NCI-H748 (cell line): ENCODE measurements at regions not wholly inside any gene's neighbourhood (a gene's known extent, or its start where the extent isn't known, plus 50 kb on each side); places are given as distances from the start of the nearest gene placed in this dataset.

Experiments
- DNase-seq: peaks from one replicate; lab custom pipeline; 2025; ENCODE audit not compliant: unreplicated experiment; lab: John Stamatoyannopoulos, UW

DNA sequence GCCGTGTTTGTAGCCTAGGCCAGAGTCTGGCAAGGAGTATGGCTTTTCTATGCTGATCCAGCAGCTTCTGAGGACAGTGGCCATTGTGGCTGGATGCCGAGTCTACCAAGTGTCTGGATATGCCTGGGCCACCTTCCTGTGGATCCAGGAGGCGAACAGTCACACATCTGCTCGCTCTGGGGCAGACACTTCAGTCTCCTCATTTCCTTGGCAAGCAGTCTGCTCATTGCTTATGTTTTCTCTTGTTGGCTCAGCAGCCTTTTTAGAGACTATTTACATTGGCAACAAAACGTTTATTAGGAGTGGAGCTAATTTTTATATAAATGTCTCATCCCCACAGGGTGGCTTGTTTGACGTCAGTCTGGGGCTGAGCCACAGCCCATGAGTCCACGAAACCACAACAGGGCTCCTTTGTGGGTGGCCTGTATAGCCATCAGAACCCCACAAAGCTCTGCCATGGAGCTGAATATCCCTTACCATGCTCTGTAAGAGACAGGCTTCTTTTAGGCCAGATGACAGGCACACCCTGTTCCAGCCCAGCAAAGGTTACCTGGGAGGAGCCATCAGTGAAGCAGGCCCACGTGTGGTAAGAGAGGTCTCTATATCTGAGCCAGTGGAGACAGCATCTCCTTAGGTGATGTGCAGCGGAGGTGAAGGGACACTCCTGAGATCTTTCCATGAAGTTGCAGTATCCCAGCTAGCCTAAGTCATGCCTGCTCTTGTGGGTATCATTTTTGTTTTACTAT is 221.7 kb downstream of the DIRAS2 start:
- DNase-seq = peak; percentile 52

DNA sequence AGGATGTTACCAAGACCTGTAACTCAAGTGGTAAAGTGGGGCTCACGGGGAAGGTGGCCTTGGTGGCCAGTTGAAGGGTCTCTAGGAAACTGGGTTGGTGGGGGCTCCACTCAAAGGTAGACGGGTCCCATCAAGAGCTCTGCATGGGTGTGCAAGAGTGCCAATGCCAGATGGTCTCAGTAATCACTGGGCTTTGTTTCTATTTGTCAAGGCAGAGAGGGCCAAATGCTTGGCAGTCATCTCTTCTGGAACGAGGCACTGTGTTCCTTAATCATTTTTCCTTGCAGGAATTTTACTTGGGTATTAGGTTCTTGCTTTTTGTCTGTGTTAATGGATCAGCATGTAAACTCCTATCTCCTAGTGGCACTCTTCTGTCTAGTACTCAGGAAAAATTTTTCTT is 220.8 kb downstream of the DIRAS2 start:
- DNase-seq = no peak

DNA sequence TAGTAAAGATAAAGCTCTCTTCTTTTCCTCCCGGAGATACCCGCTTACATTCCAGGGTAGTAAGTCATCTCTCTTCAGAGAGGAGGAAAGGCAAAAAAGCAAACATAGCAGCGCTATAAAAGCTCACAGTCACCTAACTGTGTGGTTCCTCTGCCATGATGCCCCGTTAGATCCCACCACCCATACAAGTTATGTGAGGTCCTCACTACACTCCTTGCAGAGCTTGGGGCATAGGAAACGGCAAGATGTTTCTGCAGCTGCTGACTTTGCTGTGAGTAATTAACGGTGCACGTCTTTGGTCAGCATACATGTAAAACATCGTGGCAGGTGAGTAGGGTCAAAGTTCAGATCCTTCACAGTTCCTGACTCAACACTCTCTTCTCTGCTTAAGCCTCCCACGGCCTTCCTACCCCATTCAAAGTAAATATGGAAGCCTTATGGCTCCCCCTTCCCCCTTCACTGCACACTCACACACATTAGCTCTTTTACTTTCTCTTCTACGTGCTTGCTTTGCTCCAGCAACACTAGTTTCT is 218.9 kb downstream of the DIRAS2 start:
- DNase-seq = no peak

DNA sequence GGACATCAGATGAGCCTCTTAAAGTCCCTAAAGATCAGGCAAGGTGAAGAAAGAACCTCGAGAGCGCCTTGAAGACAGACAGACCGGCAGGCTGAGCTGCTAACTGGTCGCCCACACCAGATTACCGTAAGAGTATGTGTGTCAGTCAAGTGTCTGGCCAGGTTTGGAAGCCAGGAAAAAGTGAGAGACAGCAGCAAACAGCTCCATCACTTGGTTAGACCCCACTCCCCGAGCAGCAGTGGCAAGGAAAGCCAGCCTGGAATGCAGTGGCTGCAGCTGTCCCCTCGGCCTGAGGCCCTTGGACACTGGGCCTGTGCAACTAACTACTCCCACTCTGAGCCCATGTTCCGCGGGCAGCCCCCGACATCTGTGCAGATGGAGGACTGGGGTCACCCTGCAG is 214.1 kb downstream of the DIRAS2 start:
- DNase-seq = no peak

DNA sequence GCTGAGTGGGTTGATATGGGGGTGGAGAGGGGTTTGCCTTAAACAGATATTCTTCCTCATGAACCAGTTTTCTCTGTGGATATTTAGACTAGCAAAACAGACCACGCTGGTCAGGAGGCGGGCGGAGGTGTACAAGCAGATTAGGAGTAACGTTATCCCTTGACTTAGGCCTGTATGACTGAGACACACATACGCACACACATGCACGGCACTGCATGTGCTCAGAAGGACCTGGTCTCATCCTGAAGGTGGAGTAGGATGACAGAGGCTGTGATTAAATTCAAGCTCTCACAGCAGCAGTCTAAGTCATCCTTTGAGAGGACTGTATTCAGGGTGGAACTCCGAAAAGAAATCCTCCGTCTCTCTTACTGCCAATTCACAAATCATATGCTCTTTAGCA is 209.7 kb downstream of the DIRAS2 start:
- no peak for DNase-seq

DNA sequence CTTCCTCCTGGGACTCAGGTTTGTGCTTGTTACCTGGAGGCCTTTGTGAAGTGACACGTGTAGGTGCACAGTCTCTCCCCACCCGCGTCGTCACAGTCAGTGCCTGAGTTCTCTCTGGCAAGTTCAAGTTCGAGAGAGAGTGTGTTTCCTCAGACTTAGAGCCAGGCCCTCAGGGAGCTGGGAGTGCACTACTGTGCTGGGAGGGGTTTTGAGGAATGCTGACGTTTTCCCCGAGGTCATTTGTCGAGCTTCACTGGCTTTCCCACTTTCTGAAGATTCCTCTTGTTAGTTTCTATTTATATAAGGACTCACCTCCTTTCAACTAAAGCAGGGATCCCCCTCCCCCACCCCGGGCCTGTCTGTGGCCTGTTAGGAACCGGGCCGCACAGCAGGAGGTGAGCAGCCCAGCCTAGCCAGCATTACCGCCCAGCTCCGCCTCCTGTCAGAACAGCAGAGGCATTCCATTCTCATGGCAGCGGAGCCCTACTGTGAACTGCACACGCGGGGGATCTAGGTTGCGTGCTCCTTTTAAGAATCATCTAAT is 209.2 kb downstream of the DIRAS2 start:
- DNase-seq = no peak

DNA sequence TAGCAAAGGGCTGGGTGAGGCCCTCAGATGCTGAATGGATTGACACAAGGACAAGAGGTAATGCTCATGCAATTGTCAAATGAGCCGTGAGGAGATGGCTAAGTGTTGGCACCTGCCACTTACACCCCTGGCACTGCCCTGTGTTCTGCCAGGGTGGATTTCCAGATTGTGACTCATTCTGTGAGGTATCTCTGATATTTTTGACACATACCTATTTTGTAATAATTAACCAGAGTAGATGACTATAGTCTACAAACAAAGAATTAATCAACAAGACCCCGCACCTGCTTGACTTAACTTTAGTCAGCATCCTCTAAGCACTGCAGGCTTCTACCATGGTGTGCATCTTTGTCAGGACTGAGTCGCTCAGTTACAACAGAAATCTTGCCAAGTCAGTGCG is 200.8 kb downstream of the DIRAS2 start:
- DNase-seq = peak; percentile 45

DNA sequence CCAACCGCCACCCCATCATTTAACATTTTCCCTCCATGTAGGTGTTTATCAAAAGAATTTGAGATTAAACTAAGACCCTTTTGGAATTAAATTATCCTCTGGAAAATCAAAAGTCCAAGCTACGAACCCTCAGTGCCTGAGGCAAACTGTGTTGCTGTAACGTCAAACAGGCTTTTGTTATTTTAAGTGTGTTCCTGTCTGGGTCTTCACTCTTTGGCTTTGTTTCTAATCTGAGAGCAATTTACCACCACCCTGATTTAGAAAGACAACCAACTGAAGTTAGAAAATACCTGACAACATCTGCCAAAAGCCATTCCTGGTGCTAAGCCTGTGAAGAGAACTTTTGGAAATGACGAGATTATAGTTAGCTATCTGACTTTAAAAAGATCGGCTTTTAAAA is 199.9 kb downstream of the DIRAS2 start:
- peak; percentile 19 for DNase-seq

DNA sequence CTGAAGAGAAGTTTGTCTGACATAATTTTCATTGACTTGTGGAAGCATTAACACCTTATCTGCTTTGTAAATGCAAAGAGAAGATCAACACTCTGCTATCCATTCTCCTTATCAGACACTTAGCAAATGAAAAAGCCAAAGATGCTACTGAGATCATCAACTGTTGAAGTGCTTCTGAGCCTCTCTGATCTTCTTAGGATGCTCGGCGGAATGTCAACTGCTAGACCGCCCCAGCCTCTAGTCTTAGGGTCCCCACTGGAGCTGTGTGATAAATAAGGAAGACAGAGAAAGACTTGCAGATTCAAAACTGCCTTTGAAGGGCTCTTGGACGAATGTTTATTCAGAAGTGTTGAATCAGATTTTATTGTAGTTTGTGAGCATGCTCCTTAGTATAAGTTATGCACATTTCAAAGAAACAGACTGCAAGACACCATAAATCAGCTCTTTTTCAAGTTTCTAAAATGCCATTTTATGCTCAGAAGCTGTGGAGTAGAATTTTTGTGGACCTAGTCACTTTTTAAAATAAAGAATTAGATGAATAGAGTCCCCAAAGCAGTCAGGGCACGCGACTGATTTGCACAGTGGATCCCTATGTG is 197.9 kb downstream of the DIRAS2 start:
- DNase-seq = no peak

DNA sequence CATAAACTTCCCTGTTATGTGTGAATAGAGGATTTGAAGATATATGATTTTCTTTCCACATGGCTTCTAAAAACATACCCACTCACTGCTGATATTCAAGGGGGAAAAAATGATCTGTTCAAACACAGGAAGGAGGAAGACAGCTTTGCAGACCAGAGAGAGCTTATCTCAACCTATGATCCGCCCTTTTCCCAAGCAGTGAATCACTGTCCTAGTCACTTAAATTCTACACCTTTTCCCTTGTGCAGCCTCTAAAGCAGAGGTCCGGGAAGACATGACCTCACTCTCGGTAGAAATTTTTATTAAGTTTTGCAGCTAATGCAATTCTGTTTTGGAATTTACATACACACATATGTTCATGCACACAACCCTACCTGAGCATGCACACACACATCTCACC is 197.2 kb downstream of the DIRAS2 start:
- DNase-seq = no peak

DNA sequence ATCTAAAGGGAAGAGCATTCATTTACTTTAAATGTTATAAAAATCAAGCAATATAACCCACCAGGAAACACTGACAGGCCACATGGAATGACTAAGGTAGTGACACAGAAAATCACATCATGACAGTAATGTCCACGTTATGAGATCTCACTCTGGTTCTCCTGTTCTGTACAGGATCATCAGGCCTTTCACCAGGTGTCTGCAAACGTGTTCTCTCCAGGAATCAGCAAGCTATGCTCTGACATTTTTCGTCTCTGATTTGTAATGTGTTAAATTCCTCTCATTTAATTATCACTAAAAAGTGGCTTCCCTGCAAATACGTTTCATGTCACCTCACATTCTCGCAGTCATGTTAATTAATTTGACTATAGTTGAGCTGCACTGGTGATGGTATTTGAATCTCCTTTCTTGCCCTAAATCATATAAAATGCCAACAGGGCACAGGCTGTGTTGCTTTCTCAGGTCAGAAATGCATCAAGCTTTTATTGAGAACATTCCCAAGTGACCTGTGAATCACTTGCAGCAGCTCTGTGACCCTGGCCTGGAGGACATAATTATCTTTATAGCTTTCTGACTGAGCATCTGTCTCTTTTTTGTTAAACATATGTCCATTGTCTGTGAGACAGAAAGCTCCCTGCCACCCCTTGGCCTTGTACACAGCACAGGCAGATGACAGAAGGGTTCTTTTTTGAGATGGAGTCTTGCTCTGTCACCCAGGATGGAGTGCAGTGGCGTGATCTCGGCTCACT is 196.2 kb downstream of the DIRAS2 start:
- peak; percentile 77 for DNase-seq

DNA sequence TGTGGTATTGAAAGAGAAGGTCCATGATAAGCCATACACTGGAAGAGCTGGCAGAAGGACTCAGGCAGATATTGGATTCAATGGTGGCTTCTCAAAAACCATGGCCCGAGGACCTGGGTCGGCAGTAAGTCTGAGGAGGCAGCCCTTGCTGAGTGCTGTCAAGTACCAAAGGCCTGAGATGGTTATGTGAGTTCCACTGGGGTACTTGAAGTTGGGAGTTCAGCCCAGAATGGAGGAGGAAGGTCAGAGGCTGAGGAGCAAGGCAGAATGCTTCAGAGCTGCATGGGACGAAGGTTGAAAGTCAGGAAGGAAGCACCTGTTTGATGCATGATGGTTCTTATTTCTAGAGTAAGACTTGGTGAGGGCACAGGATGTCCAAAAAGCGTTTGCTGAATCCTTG is 194.9 kb downstream of the DIRAS2 start:
- no peak for DNase-seq

DNA sequence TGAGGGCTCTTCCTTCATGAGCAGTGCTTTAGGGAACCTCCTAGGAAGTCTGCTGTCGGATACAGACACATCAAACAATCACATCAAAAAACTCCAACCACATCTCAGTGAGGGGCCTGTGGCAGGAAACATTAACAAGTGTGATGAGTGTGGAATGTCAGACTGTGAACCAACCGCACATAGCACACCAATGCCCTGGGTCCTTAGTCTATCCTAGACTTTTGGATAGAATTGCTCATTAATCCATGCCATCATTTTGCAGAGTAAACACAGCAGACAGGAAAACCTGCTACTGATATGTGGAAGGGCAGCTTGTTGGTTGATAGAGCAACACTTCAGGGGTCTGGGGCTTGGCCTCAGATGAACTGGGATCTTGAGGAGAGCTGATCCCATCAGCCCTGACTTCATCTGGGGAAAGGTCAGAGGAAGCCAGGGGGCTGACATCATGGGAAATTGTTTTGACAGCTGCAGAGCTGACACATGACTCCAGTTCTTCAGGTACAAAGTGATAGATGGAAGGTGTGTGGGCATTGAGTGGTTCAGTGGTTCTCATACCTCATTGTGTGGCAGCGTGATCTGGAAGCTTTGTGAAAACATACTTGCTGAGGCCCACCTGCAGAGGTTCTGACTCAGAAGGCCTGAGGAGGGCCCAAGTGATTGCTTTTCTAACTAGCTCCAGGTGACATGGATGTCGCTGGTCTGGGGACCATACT is 193.3 kb downstream of the DIRAS2 start:
- no peak for DNase-seq

DNA sequence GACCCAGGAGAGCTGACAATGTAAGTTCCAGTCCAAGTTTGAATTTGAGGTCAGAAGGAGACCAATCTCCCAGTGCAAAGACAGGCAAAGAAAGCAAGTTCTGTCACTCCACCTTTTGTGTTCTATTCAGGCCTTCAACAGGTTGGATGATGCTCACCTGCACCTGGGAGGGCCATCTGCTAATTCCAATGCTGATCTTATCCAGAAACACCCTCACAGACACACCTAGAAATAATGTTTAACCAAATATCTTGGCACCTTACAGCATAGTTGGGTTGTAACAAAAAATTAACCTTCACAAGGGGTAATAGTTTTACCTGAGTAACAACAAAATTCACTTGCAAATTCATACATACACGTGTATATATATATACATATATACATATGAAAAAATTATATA is 190.8 kb downstream of the DIRAS2 start:
- no peak for DNase-seq

DNA sequence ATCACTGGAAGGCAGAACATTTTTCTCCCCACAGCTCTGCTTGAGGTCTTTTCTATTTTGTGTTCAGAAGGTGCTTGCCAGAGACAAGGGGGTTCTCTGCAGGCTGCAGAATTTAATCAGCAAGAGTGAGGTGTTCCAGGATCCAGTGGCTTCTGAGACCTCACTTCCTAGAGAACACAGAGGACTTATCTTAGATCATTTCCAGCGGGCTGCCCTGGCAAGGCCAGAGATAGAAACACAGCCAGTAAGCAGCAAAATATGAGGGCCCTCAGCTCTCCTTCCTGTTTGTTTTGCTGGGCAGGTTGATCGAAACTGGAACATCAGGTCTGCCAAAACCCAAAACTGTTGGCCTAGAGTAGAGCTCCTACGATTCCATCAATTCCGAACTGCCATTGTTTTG is 187.3 kb downstream of the DIRAS2 start:
- DNase-seq = no peak

DNA sequence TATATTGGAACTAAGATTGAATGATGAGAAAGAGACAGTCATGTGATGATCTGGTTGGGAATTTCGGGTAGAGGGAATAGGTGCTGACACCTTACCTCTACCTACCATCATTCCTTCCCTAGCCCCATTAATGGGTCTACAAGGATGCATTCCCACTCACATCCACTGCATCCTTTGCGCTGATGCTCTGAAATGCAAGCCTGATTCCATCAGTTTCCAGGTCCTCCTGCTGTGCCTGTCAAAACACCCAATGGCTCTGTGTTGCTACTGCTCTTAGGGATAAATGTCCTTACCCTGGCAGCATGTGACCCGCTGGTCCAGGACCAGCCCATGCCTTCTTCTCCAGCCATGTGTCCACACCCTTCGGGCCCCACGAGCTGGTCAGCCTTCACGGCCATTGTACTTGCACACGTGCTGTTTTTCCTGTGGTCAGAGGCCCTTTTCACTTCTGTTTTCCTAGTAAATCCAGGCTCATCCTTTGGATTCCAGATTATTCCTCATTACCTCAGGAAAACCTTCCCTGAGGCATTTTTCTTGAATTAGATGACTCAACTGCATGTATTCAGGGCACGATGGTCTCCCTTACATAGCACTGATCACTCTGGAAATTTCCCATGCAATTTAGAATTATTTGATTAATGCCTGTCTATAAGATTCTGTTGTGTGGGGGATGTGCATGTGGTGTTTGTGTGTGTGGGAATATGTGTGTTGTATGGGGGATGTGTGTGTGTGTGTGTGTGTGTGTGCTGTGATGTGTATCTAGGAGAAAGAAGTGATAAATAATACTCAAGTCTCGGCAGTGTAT is 185.0 kb downstream of the DIRAS2 start:
- no peak for DNase-seq

DNA sequence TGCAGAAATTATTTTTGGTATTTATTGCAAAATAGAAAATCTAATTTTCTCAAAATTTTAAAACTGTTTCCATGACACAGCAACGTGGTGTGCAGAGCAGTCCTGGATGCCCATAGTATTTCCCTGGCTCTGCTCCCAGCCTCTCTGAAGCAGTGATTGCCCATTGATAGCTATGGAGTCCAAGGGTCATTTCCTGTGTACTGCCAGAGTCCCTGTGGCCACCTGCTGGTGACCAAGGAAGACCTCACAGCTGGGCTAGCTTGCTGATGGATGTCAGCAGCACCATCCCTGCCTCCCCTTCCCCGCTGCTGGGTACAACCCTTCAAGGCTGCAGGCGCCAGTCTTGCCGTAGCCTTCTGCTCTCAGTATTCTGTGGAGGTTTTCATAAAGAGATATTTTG is 184.1 kb downstream of the DIRAS2 start:
- peak; percentile 78 for DNase-seq

DNA sequence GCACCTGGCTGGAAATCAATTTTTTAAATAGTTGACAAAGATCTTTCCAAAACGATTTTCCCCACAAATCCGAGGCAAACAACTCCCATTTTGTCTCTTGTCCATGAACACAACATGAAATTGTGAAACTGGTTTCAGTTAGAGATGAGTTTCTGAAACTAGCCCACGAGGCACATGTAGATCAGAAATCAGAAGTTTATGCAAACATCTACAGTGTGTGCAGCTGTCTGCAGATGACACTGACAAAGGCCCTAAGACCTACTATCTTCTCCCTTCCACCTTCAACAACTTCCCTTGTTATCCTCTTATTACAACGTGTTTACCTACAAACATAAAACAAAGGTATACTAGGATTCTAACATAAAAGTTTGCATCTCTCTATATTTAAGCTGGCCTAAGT is 183.3 kb downstream of the DIRAS2 start:
- DNase-seq = no peak

DNA sequence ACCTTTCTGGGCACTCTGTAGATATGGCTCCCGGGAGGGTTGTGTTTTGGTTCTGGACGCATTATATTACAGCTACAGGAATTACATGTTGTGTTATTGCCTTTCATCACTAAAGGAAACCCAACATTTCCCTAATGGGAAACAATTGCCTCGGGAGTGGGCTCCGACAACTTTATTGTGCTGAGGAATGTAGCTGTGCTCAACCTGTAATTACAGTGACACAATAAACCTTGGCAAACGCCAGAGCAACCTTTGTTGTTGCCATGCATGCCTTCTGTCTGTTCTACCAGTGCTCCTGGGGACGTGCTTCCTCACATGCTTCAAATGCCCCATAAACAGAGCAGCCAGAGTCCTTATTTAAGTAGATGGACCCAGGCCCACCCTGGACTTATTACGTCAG is 182.4 kb downstream of the DIRAS2 start:
- peak; percentile 27 for DNase-seq

DNA sequence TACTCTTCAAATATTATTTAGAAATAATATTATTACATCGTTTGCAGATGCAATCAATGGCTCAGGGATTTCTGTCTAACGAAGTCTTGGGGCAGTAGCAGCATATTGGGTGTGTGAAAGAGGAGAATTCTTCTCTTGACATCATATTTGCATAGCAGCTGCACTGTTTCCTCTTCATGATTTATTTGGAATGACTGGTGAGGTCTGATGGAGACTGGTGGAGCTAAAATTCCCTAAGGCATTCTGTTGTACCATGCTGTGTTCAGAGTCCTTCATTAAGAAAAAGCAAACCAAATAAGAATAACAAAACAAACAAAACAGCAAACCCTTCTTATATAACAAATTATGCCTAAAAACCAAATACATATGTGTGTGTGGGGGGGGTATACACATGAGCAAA is 177.6 kb downstream of the DIRAS2 start:
- peak; percentile 49 for DNase-seq
